H1 (cell line): ENCODE measurements at regions not wholly inside any gene's neighbourhood (a gene's known extent, or its start where the extent isn't known, plus 50 kb on each side); places are given as distances from the start of the nearest gene placed in this dataset.

Experiments used
- CTCF ChIA-PET: fragments of 300-600 bp; sonication (Branson Sonifier 250); formaldehyde crosslinking; loops from one replicate; lab custom pipeline; 2021; ENCODE audit not compliant: partially characterized antibody; lab: Charles Lee
- POLR2A ChIA-PET: fragments of 300-600 bp; sonication (Branson Sonifier 250); formaldehyde crosslinking; loops from one replicate; lab custom pipeline; 2021; ENCODE audit warnings: inconsistent platforms; ENCODE audit not compliant: partially characterized antibody; lab: Charles Lee
- DNase-seq, 2 experiments: peaks; one replicate each; pipeline versions ENCODE4 v3.0.0 to v3.0.0-alpha.2; 2010 to 2022; ENCODE audit warnings: low spot score in 2 of 2, low read depth in 1 of 2, mixed read lengths in 1 of 2
- FAIRE-seq: peaks from 2 replicates; lab custom pipeline; 2011; peaks lifted over from hg19 to GRCh38; lab: Jason Lieb, UNC
- H2AFZ ChIP-seq: 2 replicates; pipeline ENCODE4 v1.8.1; 2012; ENCODE audit warnings: low read length, inconsistent platforms
- H2AK5ac ChIP-seq: 2 replicates; pipeline ENCODE4 v1.6.1; 2013; ENCODE audit warnings: low read depth, low read length
- H2BK120ac ChIP-seq: replicated peaks from 2 replicates; pipeline ENCODE3; 2013; ENCODE audit warnings: low read depth, low read length, inconsistent platforms
- H2BK12ac ChIP-seq: 2 replicates; pipeline ENCODE4 v1.6.1; 2013; ENCODE audit warnings: low read depth, low read length
- H2BK15ac ChIP-seq: 2 replicates; pipeline ENCODE4 v1.6.1; 2013; ENCODE audit warnings: low read length
- H2BK20ac ChIP-seq: 2 replicates; pipeline ENCODE4 v1.6.1; 2013; ENCODE audit warnings: low read length
- H2BK5ac ChIP-seq: 2 replicates; pipeline ENCODE4 v1.6.1; 2013; ENCODE audit warnings: low read depth, low read length
- H3K14ac ChIP-seq: 2 replicates; pipeline ENCODE4 v1.6.1; 2013; ENCODE audit warnings: inconsistent platforms; ENCODE audit not compliant: insufficient read length
- H3K18ac ChIP-seq: 2 replicates; pipeline ENCODE4 v1.6.1; 2013; ENCODE audit warnings: low read length; ENCODE audit errors: extremely low read depth
- H3K23ac ChIP-seq: 2 replicates; pipeline ENCODE4 v1.6.1; 2013; ENCODE audit warnings: inconsistent platforms; ENCODE audit not compliant: insufficient read length
- H3K23me2 ChIP-seq: 2 replicates; pipeline ENCODE4 v1.6.1; 2013; ENCODE audit warnings: low read depth, low read length
- H3K27ac ChIP-seq: 2 replicates; pipeline ENCODE4 v1.6.1; 2011; ENCODE audit warnings: low read depth, low read length, inconsistent platforms
- H3K27me3 ChIP-seq, 4 experiments: replicated peaks in 1 of 4; 1 replicate in 1 of 4; 2 replicates in 3 of 4; pipeline versions ENCODE4 v1.6.1 to v1.8.1; 2011 to 2013; ENCODE audit warnings: low read length in 3 of 4, mild to moderate bottlenecking in 3 of 4, inconsistent platforms in 2 of 4, mixed read lengths in 2 of 4, moderate library complexity in 1 of 4; ENCODE audit not compliant: control insufficient read depth in 3 of 4, insufficient read depth in 3 of 4; ENCODE audit errors: extremely low read depth in 1 of 4
- H3K36me3 ChIP-seq, 4 experiments: 2 replicates each; pipeline versions ENCODE4 v1.6.1 to v1.8.1; 2011 to 2013; ENCODE audit warnings: mild to moderate bottlenecking in 4 of 4, low read length in 3 of 4, moderate library complexity in 2 of 4, control low read depth in 1 of 4, inconsistent platforms in 1 of 4; ENCODE audit not compliant: insufficient read depth in 4 of 4, control insufficient read depth in 2 of 4
- H3K4ac ChIP-seq: replicated peaks from 2 replicates; pipeline ENCODE3; 2013; ENCODE audit warnings: low read length, low read depth, mixed read lengths, inconsistent platforms; ENCODE audit not compliant: insufficient read length
- H3K4me1 ChIP-seq, 4 experiments: replicated peaks in 1 of 4; 1 replicate in 1 of 4; 2 replicates in 3 of 4; pipeline versions ENCODE4 v1.6.1 to v1.8.1; 2011 to 2013; ENCODE audit warnings: low read length in 3 of 4, inconsistent platforms in 2 of 4, mixed read lengths in 1 of 4; ENCODE audit not compliant: insufficient read depth in 4 of 4, control insufficient read depth in 3 of 4
- H3K4me2 ChIP-seq, 2 experiments: 2 replicates each; pipeline versions ENCODE4 v1.6.1 to v1.8.1; 2011 to 2013; ENCODE audit warnings: low read depth in 2 of 2, low read length in 2 of 2, control low read depth in 1 of 2, inconsistent platforms in 1 of 2, mild to moderate bottlenecking in 1 of 2; ENCODE audit not compliant: insufficient read depth in 1 of 2
- H3K4me3 ChIP-seq, 4 experiments: fragments of 200-600, 300-600 bp in 1 of 4; sonication (generic), shearing (Covaris generic), sonication (Bioruptor Twin) in 1 of 4; 2 replicates each; pipeline versions ENCODE4 v1.5.1 to v1.8.1; 2011 to 2016; ENCODE audit warnings: low read length in 4 of 4, low read depth in 3 of 4, control low read depth in 2 of 4, inconsistent platforms in 2 of 4, mild to moderate bottlenecking in 2 of 4, mixed read lengths in 1 of 4, moderate library complexity in 1 of 4; ENCODE audit not compliant: insufficient read depth in 2 of 4; ENCODE audit errors: extremely low read depth in 1 of 4
- H3K56ac ChIP-seq: replicated peaks from 2 replicates; pipeline ENCODE3; 2013; ENCODE audit warnings: low read depth, mild to moderate bottlenecking, mixed read lengths, low read length, inconsistent platforms; ENCODE audit not compliant: insufficient read length
- H3K79me1 ChIP-seq: 2 replicates; pipeline ENCODE4 v1.6.1; 2013; ENCODE audit warnings: low read depth, low read length, control low read depth
- H3K79me2 ChIP-seq, 2 experiments: 2 replicates each; pipeline versions ENCODE4 v1.6.1 to v1.8.1; 2012 to 2013; ENCODE audit warnings: low read length in 2 of 2, mild to moderate bottlenecking in 2 of 2, inconsistent platforms in 1 of 2; ENCODE audit not compliant: insufficient read depth in 2 of 2, control insufficient read depth in 1 of 2
- H3K9ac ChIP-seq, 4 experiments: replicated peaks in 1 of 4; 1 replicate in 1 of 4; 2 replicates in 3 of 4; pipeline versions ENCODE4 v1.6.1 to v1.8.1; 2011 to 2013; ENCODE audit warnings: low read depth in 3 of 4, low read length in 3 of 4, control low read depth in 2 of 4, mild to moderate bottlenecking in 2 of 4, moderate library complexity in 2 of 4, inconsistent platforms in 1 of 4; ENCODE audit errors: extremely low read depth in 1 of 4
- H3K9me3 ChIP-seq, 2 experiments: 2 replicates each; pipeline versions ENCODE4 v1.6.1 to v1.8.1; 2012 to 2013; ENCODE audit warnings: mild to moderate bottlenecking in 2 of 2, moderate library complexity in 2 of 2, control low read depth in 1 of 2, inconsistent platforms in 1 of 2, low read depth in 1 of 2, low read length in 1 of 2, mixed read lengths in 1 of 2; ENCODE audit not compliant: insufficient read depth in 2 of 2
- H4K20me1 ChIP-seq, 2 experiments: replicated peaks in 1 of 2; 2 replicates each; pipeline versions ENCODE3 to v1.8.1; 2011 to 2013; ENCODE audit warnings: inconsistent platforms in 2 of 2, low read length in 2 of 2, mild to moderate bottlenecking in 1 of 2; ENCODE audit not compliant: insufficient read depth in 2 of 2, control insufficient read depth in 1 of 2
- H4K5ac ChIP-seq: 2 replicates; pipeline ENCODE4 v1.6.1; 2013; ENCODE audit warnings: low read length, low read depth, mixed read lengths, inconsistent platforms; ENCODE audit not compliant: insufficient read length
- H4K8ac ChIP-seq: 2 replicates; pipeline ENCODE4 v1.8.0; 2013; ENCODE audit warnings: mild to moderate bottlenecking, moderate library complexity, low read length, inconsistent platforms; ENCODE audit not compliant: insufficient read depth; ENCODE audit errors: extremely low read depth
- H4K91ac ChIP-seq: replicated peaks from 2 replicates; pipeline ENCODE3; 2013; ENCODE audit warnings: low read length, mixed read lengths, inconsistent platforms; ENCODE audit not compliant: insufficient read length
- ASH2L ChIP-seq: fragments of 200-600, 300-600 bp; sonication (generic); IDR thresholded peaks from one replicate; pipeline ENCODE4 v1.7.1; 2017; ENCODE audit warnings: low read length
- BACH1 ChIP-seq: IDR thresholded peaks from 2 replicates; pipeline ENCODE4 v1.6.1; 2012; ENCODE audit warnings: low read length, improper control_type of control experiment
- BCL11A ChIP-seq, 2 experiments: IDR thresholded peaks; one replicate each; pipeline ENCODE4 v1.6.1; 2011; ENCODE audit warnings: low read depth in 2 of 2, low read length in 2 of 2, mild to moderate bottlenecking in 2 of 2
- CEBPB ChIP-seq: IDR thresholded peaks from 2 replicates; pipeline ENCODE4 v1.6.1; 2012; ENCODE audit warnings: low read depth, low read length
- HDAC2 ChIP-seq, 2 experiments: fragments of 300-600 bp in 1 of 2; sonication (generic) in 1 of 2; IDR thresholded peaks; 2 replicates each; pipeline ENCODE4 v1.6.1; 2011 to 2012; ENCODE audit warnings: low read depth in 2 of 2, low read length in 2 of 2, mild to moderate bottlenecking in 2 of 2, moderate library complexity in 2 of 2, borderline replicate concordance in 1 of 2, inconsistent platforms in 1 of 2
- RBBP5 ChIP-seq: IDR thresholded peaks from 2 replicates; pipeline ENCODE4 v1.7.1; 2012; ENCODE audit warnings: low read depth, mild to moderate bottlenecking, inconsistent platforms, low read length, moderate library complexity, borderline replicate concordance
- SAP30 ChIP-seq: fragments of 300-600 bp; sonication (generic); IDR thresholded peaks from 2 replicates; pipeline ENCODE4 v1.7.1; 2012; ENCODE audit warnings: low read length, moderate library complexity, mild to moderate bottlenecking, inconsistent platforms; ENCODE audit not compliant: insufficient read depth, insufficient replicate concordance
- SIX5 ChIP-seq: IDR thresholded peaks from 2 replicates; pipeline ENCODE4 v1.6.1; 2011; ENCODE audit warnings: mild to moderate bottlenecking, low read depth, low read length
- TAF1 ChIP-seq: IDR thresholded peaks from 2 replicates; pipeline ENCODE4 v1.6.1; 2011; ENCODE audit warnings: mild to moderate bottlenecking, low read depth, low read length
- WGBS, 2 experiments: shearing (Covaris generic) in 1 of 2; methylation state at CpG; one replicate each; pipeline versions ENCODE4 v1.1.6 to v1.1.7; 2013 to 2015; ENCODE audit warnings: low lambda C conversion rate in 2 of 2, mixed read lengths in 2 of 2, inconsistent platforms in 1 of 2, low coverage in 1 of 2, missing lambda C conversion rate in 1 of 2; ENCODE audit not compliant: insufficient replicate concordance in 2 of 2, insufficient coverage in 1 of 2, insufficient read length in 1 of 2; ENCODE audit errors: extremely low coverage in 1 of 2, missing lambda C conversion rate in 1 of 2; 5-methylcytosine and 5-hydroxymethylcytosine counted together

GRCh38 chr19:13669780-13670355 is 94.5 kb upstream of the MRI1 start:
- Histone ChIP-seq H3K4ac (no peak overlapping the region), H2AK5ac (no peak overlapping the region), H3K36me3 (no peaks in the 10 kb centered on the region), H2BK5ac (no peak overlapping the region), H2BK20ac (no peak overlapping the region), H2AFZ (no peak overlapping the region), H4K5ac (no peak overlapping the region), H2BK120ac (no peak overlapping the region), H3K14ac (no peak overlapping the region), H3K23ac (no peak overlapping the region), H4K20me1 (no peaks in the 10 kb centered on the region), H3K4me3 (no peak overlapping the region), H3K4me1 (no peaks in the 10 kb centered on the region), H2BK15ac (no peak overlapping the region), H3K9ac (no peak overlapping the region), H4K91ac (no peak overlapping the region), H3K79me1 (no peaks in the 10 kb centered on the region), H3K18ac (no peak overlapping the region), H2BK12ac (no peak overlapping the region), H3K56ac (no peak overlapping the region), H3K79me2 (no peaks in the 10 kb centered on the region), H3K23me2 (no peaks in the 10 kb centered on the region), H4K8ac (no peak overlapping the region), H3K27me3 (no peaks in the 10 kb centered on the region; a peak in 1 of 7 replicates), H3K27ac (no peak overlapping the region), H3K9me3 (peaks cover 4 to 8% of the 10 kb centered on the region in 2 experiments; a peak in 2 of 4 replicates), H3K4me2 (no peak overlapping the region)
- POLR2A ChIA-PET, result interaction anchor here (0.6 kb wide), 1 partner anchor 10 kb away, joined by 3 read pairs; no protein-coding TSS in a partner anchor
- 96% methylated on average over 4 of the region's 4 CpGs; no CpG with 5 or more reads in 1 of the 2 experiments for WGBS, 2 experiments
- FAIRE-seq (no peak), DNase-seq (no peak)
- CTCF ChIA-PET, result interaction anchor here (1.1 kb wide), 1 partner anchor 11 kb away, joined by 3 read pairs; no protein-coding TSS in a partner anchor
- no peak for TF ChIP-seq BACH1
- TF ChIP-seq ASH2L, result no peak
- TF ChIP-seq HDAC2 (IDR thresholded peaks at IDR 0.05; ENCODE audit: borderline replicate concordance in 1 of 2, low read depth in 2 of 2, low read length in 2 of 2), result no peak
- TF ChIP-seq CEBPB, result no peak
- TF ChIP-seq SIX5, result no peak
- TF ChIP-seq TAF1, result no peak
- TF ChIP-seq BCL11A (IDR thresholded peaks at IDR 0.05; ENCODE audit: low read depth in 2 of 2, low read length in 2 of 2), result no peak
- TF ChIP-seq RBBP5, result no peak
- no peak for TF ChIP-seq SAP30
